Stimulated activated CD4-positive, alpha-beta T cell treated with anti-CD3 and anti-CD28 coated beads, Interleukin-12 subunit alpha, Interleukin-12 subunit beta, amount 100 ng/mL, for 48 hours (primary cell): ENCODE measurements at regions not wholly inside any gene's neighbourhood (a gene's known extent, or its start where the extent isn't known, plus 50 kb on each side); places are given as distances from the start of the nearest gene placed in this dataset.
"Not testable (repeated sequence)": the region's sequence is repeated elsewhere in the genome, so short reads cannot be mapped to it uniquely, and the experiment has no call there.

Experiments used
- DNase-seq, 3 donors: peaks; one replicate each; pipeline ENCODE4 v3.0.0-alpha.2; 2020; ENCODE audit warnings: low read depth in 2 of 3, low spot score in 1 of 3

DNA sequence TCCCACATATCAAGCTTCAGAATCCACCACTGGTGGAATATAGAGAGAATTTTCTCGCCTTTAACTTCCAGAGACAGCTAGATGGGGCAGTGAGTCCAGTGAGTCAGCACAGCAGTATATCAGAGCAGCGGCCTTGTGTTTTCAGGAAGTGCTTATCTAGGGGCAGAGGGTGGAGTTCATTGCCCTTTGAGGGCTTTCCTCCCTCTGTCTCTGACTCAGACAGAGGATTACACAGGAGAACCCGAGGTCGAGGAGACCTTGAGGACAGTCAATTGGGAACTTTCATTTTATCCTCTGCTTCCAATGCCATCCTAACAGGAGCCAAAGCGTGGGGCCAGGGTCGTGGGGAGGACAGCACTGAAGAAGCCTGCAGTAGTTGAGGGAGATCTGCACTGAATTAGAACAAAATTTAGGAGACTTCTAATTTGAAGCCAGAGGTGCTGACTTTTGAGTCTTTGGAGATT is 109.6 kb upstream of the UMPS start:
- DNase-seq = peak in 1 of 3 donors; percentile 8

DNA sequence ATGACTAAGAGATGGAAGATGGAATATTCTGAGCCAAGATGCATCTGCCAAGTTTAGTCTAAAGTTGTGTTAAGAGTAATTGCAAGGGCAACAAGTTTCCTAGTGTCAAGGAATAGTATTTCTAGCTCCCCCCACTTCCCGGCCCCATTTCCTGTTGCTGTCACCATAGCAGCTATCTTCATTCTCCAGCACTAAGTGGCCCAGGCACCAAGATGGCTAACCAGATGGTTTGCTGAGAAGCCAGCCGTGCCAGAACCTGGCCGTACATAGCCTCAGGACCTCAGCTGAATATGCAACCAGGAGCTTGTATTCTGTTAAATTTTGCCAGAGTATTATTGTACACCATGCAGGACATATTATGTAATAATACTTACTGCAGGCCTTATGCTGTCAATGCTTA is 108.8 kb upstream of the UMPS start:
- DNase-seq = no peak

DNA sequence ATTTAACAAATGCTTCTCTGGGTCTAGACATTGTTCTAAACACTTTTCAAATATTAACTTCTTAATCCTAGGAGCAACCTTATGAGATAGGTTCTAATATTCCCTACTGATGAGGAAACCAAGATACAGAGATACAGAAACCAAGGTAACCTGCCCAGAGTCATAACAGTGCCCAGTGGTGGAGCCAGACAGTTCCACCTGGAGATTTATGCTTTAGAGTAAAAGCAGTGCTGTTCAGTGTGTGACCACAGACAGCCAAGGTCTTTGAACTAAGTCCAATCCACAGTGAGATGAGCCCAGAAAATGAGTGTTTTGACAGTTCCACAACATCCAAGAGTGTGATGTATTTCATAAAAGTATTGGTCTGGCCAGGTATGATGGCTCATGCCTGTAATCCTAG is 105.2 kb upstream of the UMPS start:
- DNase-seq = no peak

DNA sequence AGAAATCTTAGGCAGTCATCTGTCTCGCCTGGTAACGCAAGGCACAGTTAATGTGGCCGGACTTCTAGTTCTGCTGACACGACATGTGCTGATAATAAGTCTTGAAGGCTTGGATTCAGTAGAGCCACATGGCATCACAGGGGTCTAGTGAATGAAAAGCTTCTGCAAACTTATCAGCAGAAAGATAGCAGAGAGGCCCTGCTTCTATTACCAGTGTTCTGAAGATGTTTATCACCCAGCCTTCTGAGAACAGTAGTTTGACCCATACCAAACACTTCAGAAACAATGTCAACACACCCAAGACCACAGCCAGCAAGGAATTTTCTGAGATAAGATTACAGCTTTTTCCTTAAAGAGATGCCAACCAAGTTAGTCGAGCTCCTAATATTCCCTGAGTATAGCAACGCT is 102.7 kb upstream of the UMPS start:
- no peak for DNase-seq

GRCh38 chr3:124628863-124629262 is 101.4 kb upstream of the UMPS start:
- DNase-seq = no peak

DNA sequence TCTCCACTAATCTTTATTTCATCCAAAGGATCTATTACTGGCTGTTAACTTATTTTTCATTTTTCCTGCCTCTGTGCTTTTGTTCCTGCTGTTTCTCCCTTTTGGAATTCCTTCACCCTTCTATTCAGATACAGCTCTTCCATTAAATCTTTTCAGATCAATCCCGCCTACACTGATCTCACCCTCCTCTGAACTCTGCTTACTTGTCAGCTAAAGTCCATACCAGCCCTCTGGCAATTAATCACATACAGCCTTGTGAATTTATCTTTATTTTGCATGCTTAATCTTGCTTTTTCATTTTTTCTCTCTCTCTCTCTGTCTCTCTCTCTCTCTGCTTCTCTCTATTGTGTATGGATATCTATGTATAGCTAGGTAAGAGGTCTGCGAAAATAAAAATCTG is 100.8 kb upstream of the UMPS start:
- no peak for DNase-seq

DNA sequence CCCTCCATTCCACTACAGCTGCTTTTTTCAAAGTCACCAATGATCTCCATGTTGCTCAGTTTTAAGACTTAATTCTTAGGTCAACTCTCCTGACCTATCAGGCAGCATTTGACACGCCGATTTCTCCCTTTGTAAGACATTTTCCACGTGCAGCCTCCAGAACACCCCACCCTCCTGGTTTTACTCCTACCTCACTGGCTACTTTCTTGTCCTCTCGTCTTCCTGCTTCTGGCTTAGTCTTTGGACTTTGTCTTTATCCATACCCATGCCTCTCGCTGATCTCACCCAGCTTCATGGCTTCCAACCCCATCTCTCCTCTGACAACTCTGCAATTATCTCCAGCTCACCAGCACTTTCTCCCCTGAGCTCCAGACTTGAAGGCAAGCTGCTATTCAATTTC is 99.3 kb upstream of the UMPS start:
- no peak for DNase-seq

- no peak for DNase-seq
These were observed 98.5 kb upstream of the UMPS start for GRCh38 chr3:124631727-124632126.

GRCh38 chr3:124632566-124633140 is 97.6 kb upstream of the UMPS start:
- DNase-seq = no peak

DNA sequence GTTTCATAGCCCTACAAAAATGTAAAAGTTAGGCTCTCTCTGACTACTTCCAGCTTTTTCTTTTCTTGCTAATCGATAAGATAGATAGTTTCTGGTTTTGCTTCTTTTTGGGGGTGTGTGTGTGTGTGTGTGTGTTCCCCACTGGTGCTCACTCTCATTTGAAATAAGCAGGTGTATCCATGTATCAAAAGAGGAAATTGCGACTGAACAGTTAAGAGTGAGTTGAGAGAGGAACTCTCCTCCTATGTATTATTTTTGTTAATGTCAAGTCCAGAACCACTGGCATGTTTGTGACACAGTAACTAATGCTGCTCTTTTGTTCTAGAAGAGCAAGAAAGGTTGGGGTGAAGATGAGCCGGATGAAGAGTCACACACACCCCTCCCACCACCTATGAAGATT is 96.7 kb upstream of the UMPS start:
- DNase-seq = no peak

DNA sequence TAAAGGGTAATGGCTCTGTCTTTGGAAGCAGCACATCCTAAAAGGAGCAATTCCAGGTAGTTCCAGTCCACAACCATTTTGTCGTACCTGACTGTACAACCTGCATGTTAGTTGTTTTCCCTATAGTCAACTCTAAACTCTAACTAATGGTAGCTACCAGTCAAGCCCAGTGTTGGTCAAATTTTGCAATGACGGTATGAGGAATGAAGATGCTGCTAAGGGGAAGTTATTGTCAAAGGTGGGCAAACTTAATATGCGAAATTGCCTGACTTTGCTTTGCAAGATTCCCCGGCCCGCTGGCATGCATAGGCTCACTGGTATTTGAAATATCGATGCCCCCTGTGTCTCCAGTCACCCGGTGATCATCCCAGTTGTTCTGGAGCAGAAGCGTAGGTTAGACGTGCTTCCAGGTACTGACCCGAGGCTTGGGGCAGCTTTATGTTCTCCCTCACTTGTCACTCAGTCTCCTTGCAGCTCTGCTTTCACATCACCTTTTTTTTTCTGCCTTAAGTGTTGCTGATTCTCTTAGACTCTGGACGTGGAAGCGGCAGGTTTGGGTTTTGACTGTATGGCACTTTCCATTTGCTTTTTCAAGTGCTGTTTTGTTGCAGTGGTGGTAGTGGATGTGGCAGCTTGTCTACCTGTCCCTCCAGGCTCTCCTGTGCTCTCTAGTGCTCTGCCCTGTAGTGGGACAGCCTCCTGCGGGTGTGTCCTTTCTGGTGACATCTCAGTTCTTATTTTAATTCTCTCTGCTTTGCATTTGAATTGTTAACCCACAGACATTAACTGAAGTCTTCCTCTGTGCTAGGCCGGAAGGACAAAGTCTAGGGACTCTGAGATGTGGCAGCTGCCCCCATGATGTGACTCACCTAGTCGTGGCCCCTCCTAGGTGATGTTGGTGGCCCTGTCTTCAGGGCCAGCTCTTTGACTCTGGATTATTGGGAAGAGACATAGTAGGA is 95.8 kb upstream of the UMPS start:
- DNase-seq = no peak

DNA sequence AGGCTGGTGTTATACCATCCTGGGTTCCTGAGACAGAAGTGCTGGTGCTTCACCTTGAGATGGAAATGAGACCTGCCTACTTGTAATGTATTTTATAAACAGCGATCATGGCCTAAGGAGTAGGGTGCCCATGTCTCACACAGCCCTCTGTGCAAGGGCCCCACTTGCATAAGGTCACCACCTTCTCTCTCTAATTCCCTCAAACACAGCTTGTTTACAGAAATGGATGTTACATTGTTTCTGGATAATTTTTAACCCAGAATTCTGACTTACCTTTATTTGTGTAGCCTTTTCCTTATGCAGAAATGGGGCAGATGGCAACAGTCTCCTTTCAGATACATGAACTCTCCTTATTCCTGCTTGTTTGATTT is 95.1 kb upstream of the UMPS start:
- no peak for DNase-seq

GRCh38 chr3:124636101-124636862 is 94.0 kb upstream of the UMPS start:
- DNase-seq = no peak

- DNase-seq = no peak
These were observed 93.4 kb upstream of the UMPS start for GRCh38 chr3:124636863-124637296.

DNA sequence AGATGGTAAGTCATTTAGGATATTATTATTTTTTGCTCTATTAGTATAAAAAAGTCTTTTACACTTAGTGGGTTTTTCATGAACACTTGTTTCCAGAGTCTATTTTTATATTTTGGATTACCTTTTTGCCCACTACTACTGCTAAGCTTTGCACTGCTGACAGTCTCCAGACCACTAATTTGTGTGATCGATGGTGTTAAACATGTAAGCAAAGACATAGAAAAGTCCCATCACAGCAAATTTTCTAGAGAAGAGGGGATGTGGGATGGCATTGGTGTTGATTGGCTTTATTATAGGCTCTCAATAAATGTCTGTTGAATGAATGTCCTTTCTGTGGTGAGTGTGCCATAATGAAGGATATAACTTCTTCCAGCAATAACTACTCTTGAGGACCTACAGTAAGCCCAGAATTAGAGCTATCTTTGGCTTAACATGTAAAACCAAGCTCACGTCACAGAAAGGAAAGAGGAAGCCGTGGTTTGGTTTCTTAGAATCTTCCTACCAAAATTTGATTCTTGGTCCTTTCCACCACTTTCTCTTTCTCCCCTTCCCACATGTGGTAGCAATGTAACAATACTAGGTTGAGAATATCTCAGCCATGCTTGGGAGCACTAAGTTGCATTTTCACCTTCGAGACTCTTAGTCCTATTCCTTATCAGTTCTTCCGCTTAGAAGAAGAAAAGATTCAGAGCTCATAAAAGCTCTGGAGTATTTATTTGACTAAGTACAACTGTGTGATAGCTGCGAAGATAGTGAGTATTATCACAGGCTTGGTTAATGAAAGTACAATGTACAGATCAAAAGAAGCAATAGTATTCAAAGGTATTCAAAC is 90.6 kb upstream of the UMPS start:
- peak in 1 of 3 donors; percentile 40 for DNase-seq

GRCh38 chr3:124640635-124641306 is 89.5 kb upstream of the UMPS start:
- DNase-seq = no peak

- no peak for DNase-seq
These were observed 86.8 kb upstream of the UMPS start for GRCh38 chr3:124643453-124643852.

GRCh38 chr3:124646186-124646585 is 84.1 kb upstream of the UMPS start:
- not testable (repeated sequence) for DNase-seq

GRCh38 chr3:124648551-124648950 is 81.7 kb upstream of the UMPS start:
- no peak for DNase-seq

- DNase-seq = peak in 2 of 3 donors; percentile 12 to 16
These were observed 79.5 kb upstream of the UMPS start for GRCh38 chr3:124650798-124651197.
